A673 (cell line): ENCODE measurements at regions not wholly inside any gene's neighbourhood (a gene's known extent, or its start where the extent isn't known, plus 50 kb on each side); places are given as distances from the start of the nearest gene placed in this dataset.

Experiments
- BruUV-seq: library from RNA; stranded (reverse); fragments of 400-500 nt; replicated peaks from 2 replicates; lab custom pipeline; 2021; lab: Mats Ljungman, UMichigan
- CTCF ChIA-PET: fragments of 300-600 bp; sonication (Branson Sonifier 250); formaldehyde crosslinking; loops from one replicate; lab custom pipeline; 2022; ENCODE audit warnings: antibody characterized with exemption; lab: Charles Lee
- POLR2A ChIA-PET: fragments of 300-600 bp; sonication (Branson Sonifier 250); formaldehyde crosslinking; loops from one replicate; lab custom pipeline; 2022; ENCODE audit warnings: antibody characterized with exemption; ENCODE audit not compliant: low non-redundant PET; lab: Charles Lee
- DNase-seq: peaks from one replicate; pipeline ENCODE4 v3.0.0-alpha.2; 2015; ENCODE audit warnings: low spot score
- H3K27ac ChIP-seq: fragments of 200-600 bp; sonication (generic); 2 replicates; pipeline ENCODE4 v1.5.1; 2016; ENCODE audit warnings: mixed run types, low read depth, mild to moderate bottlenecking, mixed read lengths, antibody characterized with exemption, low read length; ENCODE audit not compliant: poor library complexity, severe bottlenecking
- H3K27me3 ChIP-seq: fragments of 200-600 bp; sonication (generic); replicated peaks from 2 replicates; pipeline ENCODE4 v1.6.1; 2017; ENCODE audit warnings: mixed run types, low read depth, mild to moderate bottlenecking, mixed read lengths, antibody characterized with exemption, low read length; ENCODE audit not compliant: insufficient read depth, poor library complexity
- H3K36me3 ChIP-seq: fragments of 200-600 bp; sonication (generic); 2 replicates; pipeline ENCODE4 v1.6.1; 2016; ENCODE audit warnings: mixed run types, mild to moderate bottlenecking, mixed read lengths, antibody characterized with exemption, low read length; ENCODE audit not compliant: insufficient read depth, poor library complexity, severe bottlenecking
- H3K4me1 ChIP-seq: fragments of 200-600 bp; sonication (generic); 2 replicates; pipeline ENCODE4 v1.6.1; 2017; ENCODE audit warnings: mixed run types, mild to moderate bottlenecking, mixed read lengths, antibody characterized with exemption, low read length; ENCODE audit not compliant: insufficient read depth, poor library complexity, severe bottlenecking
- H3K4me3 ChIP-seq: fragments of 200-600 bp; sonication (generic); 2 replicates; pipeline ENCODE4 v1.5.1; 2016; ENCODE audit warnings: low read depth, mixed run types, mild to moderate bottlenecking, mixed read lengths, low read length; ENCODE audit not compliant: poor library complexity, severe bottlenecking
- H3K9me3 ChIP-seq: fragments of 200-600 bp; sonication (generic); 2 replicates; pipeline ENCODE4 v1.6.1; 2016; ENCODE audit warnings: mixed run types, low read depth, mild to moderate bottlenecking, mixed read lengths, antibody characterized with exemption, low read length; ENCODE audit not compliant: poor library complexity, severe bottlenecking
- EZH2 ChIP-seq: fragments of 200-600 bp; sonication (generic); IDR thresholded peaks from 2 replicates; pipeline ENCODE4 v1.6.1; 2017; ENCODE audit warnings: borderline replicate concordance, low read depth, mild to moderate bottlenecking, mixed read lengths, antibody characterized with exemption, low read length; ENCODE audit not compliant: poor library complexity, severe bottlenecking
- intact Hi-C: fragments of 100-400 bp; cut with micrococcal nuclease; formaldehyde crosslinking; loops from one replicate; pipeline ENCODE4 v1.10.0; 2022; ENCODE audit not compliant: unreplicated experiment
- TF ChIP-seq, protein P1 (sequence below): fragments of 300-800, 200-600 bp; sonication (generic); conservative IDR thresholded peaks from 2 replicates; pipeline ENCODE4 v1.5.1; 2017; ENCODE audit warnings: low read depth, mild to moderate bottlenecking, antibody characterized with exemption, low read length, moderate library complexity, mixed read lengths

DNA sequence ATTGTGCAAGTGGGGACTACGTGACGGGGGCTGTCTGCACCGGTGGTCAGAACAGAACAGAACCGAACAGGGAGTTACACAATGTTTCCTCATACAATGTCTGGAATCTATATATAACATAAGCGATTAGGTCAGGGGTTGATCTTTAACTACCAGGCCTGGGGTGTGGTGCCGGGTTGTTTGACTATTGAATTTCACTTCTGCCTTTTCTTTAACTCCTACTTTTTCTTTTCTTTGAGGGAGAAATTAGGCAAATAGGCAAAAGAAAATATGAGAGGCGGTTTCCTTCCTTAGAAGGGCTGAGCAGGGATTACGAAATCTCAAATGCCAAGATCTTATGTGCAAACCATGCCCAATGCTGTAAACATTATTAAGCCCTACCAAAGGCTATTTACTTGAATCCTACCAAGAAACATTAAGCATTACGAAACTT is 140.3 kb downstream of the SLC38A6 start:
- TF ChIP-seq EZH2: no peak
- TF ChIP-seq, protein P1, sequence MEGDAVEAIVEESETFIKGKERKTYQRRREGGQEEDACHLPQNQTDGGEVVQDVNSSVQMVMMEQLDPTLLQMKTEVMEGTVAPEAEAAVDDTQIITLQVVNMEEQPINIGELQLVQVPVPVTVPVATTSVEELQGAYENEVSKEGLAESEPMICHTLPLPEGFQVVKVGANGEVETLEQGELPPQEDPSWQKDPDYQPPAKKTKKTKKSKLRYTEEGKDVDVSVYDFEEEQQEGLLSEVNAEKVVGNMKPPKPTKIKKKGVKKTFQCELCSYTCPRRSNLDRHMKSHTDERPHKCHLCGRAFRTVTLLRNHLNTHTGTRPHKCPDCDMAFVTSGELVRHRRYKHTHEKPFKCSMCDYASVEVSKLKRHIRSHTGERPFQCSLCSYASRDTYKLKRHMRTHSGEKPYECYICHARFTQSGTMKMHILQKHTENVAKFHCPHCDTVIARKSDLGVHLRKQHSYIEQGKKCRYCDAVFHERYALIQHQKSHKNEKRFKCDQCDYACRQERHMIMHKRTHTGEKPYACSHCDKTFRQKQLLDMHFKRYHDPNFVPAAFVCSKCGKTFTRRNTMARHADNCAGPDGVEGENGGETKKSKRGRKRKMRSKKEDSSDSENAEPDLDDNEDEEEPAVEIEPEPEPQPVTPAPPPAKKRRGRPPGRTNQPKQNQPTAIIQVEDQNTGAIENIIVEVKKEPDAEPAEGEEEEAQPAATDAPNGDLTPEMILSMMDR: no peak
- intact Hi-C loops: no loop called here
- POLR2A ChIA-PET: no interaction called here
- no peaks in the 10 kb centered on the region for H3K36me3 ChIP-seq
- CTCF ChIA-PET: no interaction called here
- H3K4me3 ChIP-seq: no peak overlapping the region
- peaks cover 3% of the 10 kb centered on the region for H3K4me1 ChIP-seq
- peaks cover 10% of the 10 kb centered on the region for H3K9me3 ChIP-seq
- BruUV-seq: no TSS peak
- H3K27me3 ChIP-seq: no peaks in the 10 kb centered on the region
- peak; percentile 31 for DNase-seq
- H3K27ac ChIP-seq: peak overlapping the region; percentile 30

DNA sequence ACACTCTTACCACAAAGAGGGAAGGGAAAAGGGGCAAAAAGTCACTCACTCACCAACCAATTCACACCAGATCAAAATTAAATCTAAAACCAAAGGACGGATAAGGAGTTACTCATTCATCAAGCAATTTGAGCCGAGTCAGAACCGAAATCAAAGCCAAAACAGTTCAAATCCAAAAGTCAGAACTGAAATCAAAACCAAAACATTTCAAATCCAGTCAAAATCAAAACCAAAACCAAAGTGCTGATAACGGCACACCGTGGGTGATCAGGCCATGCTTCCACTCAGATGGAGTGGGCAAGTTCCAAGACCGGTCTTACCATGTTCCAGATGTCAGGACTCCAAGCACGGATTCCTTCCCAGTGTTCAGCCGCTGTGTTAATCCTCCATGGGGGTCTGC is 139.5 kb downstream of the SLC38A6 start:
- ChIA-PET POLR2A (no interaction called here), CTCF (no interaction called here)
- intact Hi-C loops: no loop called here
- TF ChIP-seq EZH2: no peak
- TF ChIP-seq, protein P1: no peak
- Histone ChIP-seq H3K4me1 (no peaks in the 10 kb centered on the region), H3K9me3 (peaks cover 10% of the 10 kb centered on the region), H3K36me3 (no peaks in the 10 kb centered on the region), H3K27ac (peak overlapping the region; percentile 30), H3K27me3 (no peaks in the 10 kb centered on the region), H3K4me3 (no peak overlapping the region)
- BruUV-seq: no TSS peak
- no peak for DNase-seq

DNA sequence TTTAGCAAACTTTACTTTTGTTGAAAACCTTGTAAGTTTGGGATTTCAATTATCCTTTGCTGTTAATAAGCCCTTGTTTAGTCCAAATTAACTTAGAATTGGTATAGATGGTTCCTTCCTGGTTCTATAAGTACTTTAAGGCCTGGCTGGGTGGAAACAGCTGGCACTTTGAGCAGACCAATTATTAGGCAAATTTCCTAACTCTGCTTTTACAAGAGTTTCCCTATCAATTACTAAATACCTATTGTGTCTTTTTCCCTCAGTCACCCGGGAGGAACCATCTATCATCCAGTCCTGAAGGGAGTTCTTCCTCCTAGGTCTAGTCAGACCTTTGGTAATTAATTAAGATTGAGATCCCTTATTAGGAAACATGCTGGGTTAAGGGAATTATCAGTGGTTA is 138.0 kb downstream of the SLC38A6 start:
- ChIA-PET CTCF (no interaction called here), POLR2A (no interaction called here)
- H3K27ac ChIP-seq: no peak overlapping the region
- H3K4me1 ChIP-seq: peaks cover 2% of the 10 kb centered on the region
- H3K27me3 ChIP-seq: no peaks in the 10 kb centered on the region
- H3K4me3 ChIP-seq: no peak overlapping the region
- H3K9me3 ChIP-seq: peaks cover 10% of the 10 kb centered on the region
- peak; percentile 39 for DNase-seq
- TF ChIP-seq, protein P1: no peak
- no peak for TF ChIP-seq EZH2
- no peaks in the 10 kb centered on the region for H3K36me3 ChIP-seq
- BruUV-seq: no TSS peak
- intact Hi-C loops: no loop called here
